ENCODE measurements at regions not wholly inside any gene's neighbourhood (a gene's known extent, or its start where the extent isn't known, plus 50 kb on each side); places are given as distances from the start of the nearest gene placed in this dataset.

DNA sequence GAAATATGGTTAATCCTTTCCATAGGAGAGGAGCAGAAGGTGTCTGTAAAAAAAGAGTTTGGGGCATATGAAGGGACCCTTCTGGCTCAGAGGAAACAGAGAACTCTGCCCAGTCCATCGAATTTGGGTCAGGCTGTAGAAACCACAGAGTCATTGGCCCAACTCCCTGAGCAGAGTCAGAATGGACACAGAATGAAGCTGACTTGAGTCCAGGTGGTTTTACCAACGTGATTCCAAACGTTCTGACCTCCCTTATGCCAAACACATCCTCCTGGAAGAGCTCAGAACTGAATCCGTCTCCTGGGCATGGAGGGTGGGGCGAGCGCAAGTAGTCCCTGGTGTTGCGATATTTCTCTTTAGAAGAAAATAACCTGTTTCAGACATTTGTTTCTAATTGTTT, 138.8 kb downstream of the DAD1 start:
- TF ChIP-seq, protein P1, sequence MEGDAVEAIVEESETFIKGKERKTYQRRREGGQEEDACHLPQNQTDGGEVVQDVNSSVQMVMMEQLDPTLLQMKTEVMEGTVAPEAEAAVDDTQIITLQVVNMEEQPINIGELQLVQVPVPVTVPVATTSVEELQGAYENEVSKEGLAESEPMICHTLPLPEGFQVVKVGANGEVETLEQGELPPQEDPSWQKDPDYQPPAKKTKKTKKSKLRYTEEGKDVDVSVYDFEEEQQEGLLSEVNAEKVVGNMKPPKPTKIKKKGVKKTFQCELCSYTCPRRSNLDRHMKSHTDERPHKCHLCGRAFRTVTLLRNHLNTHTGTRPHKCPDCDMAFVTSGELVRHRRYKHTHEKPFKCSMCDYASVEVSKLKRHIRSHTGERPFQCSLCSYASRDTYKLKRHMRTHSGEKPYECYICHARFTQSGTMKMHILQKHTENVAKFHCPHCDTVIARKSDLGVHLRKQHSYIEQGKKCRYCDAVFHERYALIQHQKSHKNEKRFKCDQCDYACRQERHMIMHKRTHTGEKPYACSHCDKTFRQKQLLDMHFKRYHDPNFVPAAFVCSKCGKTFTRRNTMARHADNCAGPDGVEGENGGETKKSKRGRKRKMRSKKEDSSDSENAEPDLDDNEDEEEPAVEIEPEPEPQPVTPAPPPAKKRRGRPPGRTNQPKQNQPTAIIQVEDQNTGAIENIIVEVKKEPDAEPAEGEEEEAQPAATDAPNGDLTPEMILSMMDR (IDR thresholded peaks at IDR 0.05): no peak
- no peak for TF ChIP-seq POLR2A (IDR thresholded peaks at IDR 0.05)
- no peak for TF ChIP-seq EP300 (IDR thresholded peaks at IDR 0.05; ENCODE audit: low read depth)
- no peak for TF ChIP-seq POLR2AphosphoS5 (IDR thresholded peaks at IDR 0.05)
